ENCODE measurements at regions not wholly inside any gene's neighbourhood (a gene's known extent, or its start where the extent isn't known, plus 50 kb on each side); places are given as distances from the start of the nearest gene placed in this dataset.

DNA sequence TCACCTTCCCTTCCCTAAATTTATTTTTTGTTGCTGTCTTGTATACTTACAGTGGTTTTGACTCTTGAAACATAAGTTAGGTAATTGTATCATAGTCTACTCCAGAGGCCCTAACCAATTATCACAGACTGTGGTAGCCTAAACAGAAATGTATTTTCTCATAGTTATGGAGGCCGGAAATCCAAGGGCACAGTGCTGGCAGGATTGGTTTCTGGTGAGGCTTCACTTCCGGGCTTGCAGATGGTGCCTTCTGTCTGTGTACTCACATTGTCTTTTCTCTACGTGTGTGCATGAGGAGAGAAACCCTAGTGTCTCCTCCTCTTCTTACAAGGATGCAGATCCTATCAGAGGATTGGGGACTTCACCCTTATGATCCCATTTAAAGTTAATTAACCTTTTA, 290.2 kb upstream of the KCNMB2 start:
- peak overlapping the region; percentile 38; the same call in 1 of the 2 replicates for H2AFZ ChIP-seq (ENCODE audit: low read length)
- H3K4me2 ChIP-seq (ENCODE audit: low read depth, low read length) = peak overlapping the region; percentile 6; the same call in 1 of the 2 replicates
- H3K4me1 ChIP-seq (ENCODE audit: low read length) = no peaks in the 10 kb centered on the region

DNA sequence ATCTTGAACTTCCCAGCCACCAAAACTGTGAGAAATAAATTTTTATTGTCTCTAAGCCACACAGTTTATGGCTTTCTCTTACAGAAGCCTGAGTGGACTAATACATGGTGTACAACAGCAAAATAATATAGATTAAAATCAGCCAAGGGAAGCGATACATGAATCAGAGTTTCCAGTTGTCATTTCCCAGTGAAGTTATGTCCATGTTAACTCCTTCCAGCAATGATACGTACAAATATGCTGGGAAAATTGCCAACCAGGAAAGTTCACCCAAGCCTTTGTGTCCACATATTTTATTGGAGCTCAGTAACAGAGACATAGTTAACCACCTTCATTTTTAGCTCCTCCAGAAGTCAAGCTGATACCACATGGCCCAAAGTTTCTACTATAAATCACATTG, 280.9 kb upstream of the KCNMB2 start:
- Histone ChIP-seq H3K4me1 (ENCODE audit: low read length) (no peaks in the 10 kb centered on the region), H2AFZ (ENCODE audit: low read length) (no peak overlapping the region), H3K9me3 (replicated peaks; ENCODE audit: insufficient read depth, low read length) (no peaks in the 10 kb centered on the region), H3K27me3 (replicated peaks; ENCODE audit: insufficient read depth, low read length) (no peaks in the 10 kb centered on the region), H3K9ac (ENCODE audit: low read length) (no peak overlapping the region), H3K4me2 (ENCODE audit: low read depth, low read length) (no peak overlapping the region), H3K27ac (ENCODE audit: low read length) (no peak overlapping the region), H3K4me3 (ENCODE audit: low read length) (no peak overlapping the region), H3K79me2 (ENCODE audit: low read length) (no peaks in the 10 kb centered on the region), H3K36me3 (replicated peaks; ENCODE audit: insufficient read depth, low read length) (no peaks in the 10 kb centered on the region), H4K20me1 (ENCODE audit: insufficient read depth, low read length) (no peaks in the 10 kb centered on the region), H3K9me2 (replicated peaks; ENCODE audit: insufficient read depth, low read length) (no peaks in the 10 kb centered on the region), H3F3A (ENCODE audit: insufficient read depth, low read length) (no peaks in the 10 kb centered on the region)
- DNase-seq = no peak
- TF ChIP-seq CTCF (IDR thresholded peaks at IDR 0.05; ENCODE audit: low read length) = no peak
- no peak for TF ChIP-seq EZH2phosphoT487 (IDR thresholded peaks at IDR 0.05; ENCODE audit: low read length)
- TF ChIP-seq EZH2 (optimal IDR thresholded peaks at IDR 0.05; ENCODE audit: low read depth, low read length) = no peak

More for the DNA sequence above, 290.2 kb upstream of the KCNMB2 start:
- Histone ChIP-seq H3F3A (ENCODE audit: insufficient read depth, low read length) (no peaks in the 10 kb centered on the region), H3K4me3 (ENCODE audit: low read length) (no peak overlapping the region), H3K27me3 (replicated peaks; ENCODE audit: insufficient read depth, low read length) (no peaks in the 10 kb centered on the region), H3K36me3 (replicated peaks; ENCODE audit: insufficient read depth, low read length) (no peaks in the 10 kb centered on the region), H4K20me1 (ENCODE audit: insufficient read depth, low read length) (no peaks in the 10 kb centered on the region), H3K9ac (ENCODE audit: low read length) (no peak overlapping the region), H3K79me2 (ENCODE audit: low read length) (no peaks in the 10 kb centered on the region), H3K9me2 (replicated peaks; ENCODE audit: insufficient read depth, low read length) (no peaks in the 10 kb centered on the region), H3K9me3 (replicated peaks; ENCODE audit: insufficient read depth, low read length) (no peaks in the 10 kb centered on the region), H3K27ac (ENCODE audit: low read length) (no peak overlapping the region)
- TF ChIP-seq CTCF (IDR thresholded peaks at IDR 0.05; ENCODE audit: low read length) = no peak
- TF ChIP-seq EZH2 (optimal IDR thresholded peaks at IDR 0.05; ENCODE audit: low read depth, low read length) = no peak
- no peak for TF ChIP-seq EZH2phosphoT487 (IDR thresholded peaks at IDR 0.05; ENCODE audit: low read length)
- no peak for DNase-seq

DNA sequence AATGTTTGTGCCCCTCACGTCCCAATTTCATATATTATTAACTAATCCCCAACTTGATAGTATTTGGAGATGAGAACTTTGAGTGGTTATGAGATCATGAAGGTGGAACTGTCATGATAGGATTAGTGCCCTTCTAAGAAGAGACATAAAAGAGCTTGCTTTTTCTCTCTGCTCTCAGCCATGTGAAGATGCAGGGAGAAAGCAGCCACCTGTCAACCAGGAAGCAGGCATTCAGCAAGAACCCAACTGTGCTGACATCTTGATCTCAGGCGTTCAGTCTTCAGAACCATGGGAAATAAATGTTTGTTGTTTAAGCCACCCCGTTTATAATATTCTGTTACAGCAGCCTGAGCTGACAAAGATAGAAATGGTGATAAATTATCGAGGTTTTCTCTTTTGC, 278.7 kb upstream of the KCNMB2 start:
- Histone ChIP-seq H3F3A (ENCODE audit: insufficient read depth, low read length) (no peaks in the 10 kb centered on the region), H3K27ac (ENCODE audit: low read length) (no peak overlapping the region), H3K4me2 (ENCODE audit: low read depth, low read length) (no peak overlapping the region), H3K9me2 (replicated peaks; ENCODE audit: insufficient read depth, low read length) (no peaks in the 10 kb centered on the region), H4K20me1 (ENCODE audit: insufficient read depth, low read length) (no peaks in the 10 kb centered on the region), H3K79me2 (ENCODE audit: low read length) (no peaks in the 10 kb centered on the region), H3K9ac (ENCODE audit: low read length) (no peak overlapping the region), H2AFZ (ENCODE audit: low read length) (no peak overlapping the region), H3K27me3 (replicated peaks; ENCODE audit: insufficient read depth, low read length) (no peaks in the 10 kb centered on the region), H3K4me1 (ENCODE audit: low read length) (no peaks in the 10 kb centered on the region), H3K36me3 (replicated peaks; ENCODE audit: insufficient read depth, low read length) (no peaks in the 10 kb centered on the region), H3K9me3 (replicated peaks; ENCODE audit: insufficient read depth, low read length) (no peaks in the 10 kb centered on the region), H3K4me3 (ENCODE audit: low read length) (no peak overlapping the region)
- DNase-seq = no peak
- TF ChIP-seq EZH2 (optimal IDR thresholded peaks at IDR 0.05; ENCODE audit: low read depth, low read length) (no peak), CTCF (IDR thresholded peaks at IDR 0.05; ENCODE audit: low read length) (no peak), EZH2phosphoT487 (IDR thresholded peaks at IDR 0.05; ENCODE audit: low read length) (no peak)

All from MM.1S (cell line).